ENCODE measurements at regions not wholly inside any gene's neighbourhood (a gene's known extent, or its start where the extent isn't known, plus 50 kb on each side); places are given as distances from the start of the nearest gene placed in this dataset.

DNA sequence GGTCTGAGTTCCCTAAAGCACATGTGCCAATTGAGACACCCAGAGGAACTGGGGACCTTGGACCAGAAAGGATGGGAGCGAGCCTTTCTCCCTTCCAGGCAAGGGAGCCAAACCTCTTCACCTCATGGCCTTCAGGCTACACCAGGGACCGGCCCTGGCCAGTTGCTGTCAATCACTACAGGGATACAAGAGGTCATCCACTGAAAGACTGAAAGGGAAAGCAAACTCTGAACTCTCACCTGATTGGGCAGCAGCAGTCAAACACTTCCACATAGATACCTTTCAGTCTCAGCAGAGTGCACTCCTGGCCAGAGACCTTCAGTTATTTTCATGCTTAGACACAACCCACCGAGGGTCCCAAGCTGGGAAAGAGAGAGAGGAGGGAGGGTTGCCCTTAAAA is 1956.0 kb upstream of the LRRTM1 start:
- Mint-ChIP-seq H3K4me3 (no peak overlapping the region), H3K27ac (no peak overlapping the region), H3K36me3 (no peaks in the 10 kb centered on the region), H3K9me3 (peaks cover 6% of the 10 kb centered on the region), H3K27me3 (no peaks in the 10 kb centered on the region), H3K4me1 (ENCODE audit: unreplicated experiment) (peaks cover 10% of the 10 kb centered on the region)
- TF ChIP-seq, protein P1, sequence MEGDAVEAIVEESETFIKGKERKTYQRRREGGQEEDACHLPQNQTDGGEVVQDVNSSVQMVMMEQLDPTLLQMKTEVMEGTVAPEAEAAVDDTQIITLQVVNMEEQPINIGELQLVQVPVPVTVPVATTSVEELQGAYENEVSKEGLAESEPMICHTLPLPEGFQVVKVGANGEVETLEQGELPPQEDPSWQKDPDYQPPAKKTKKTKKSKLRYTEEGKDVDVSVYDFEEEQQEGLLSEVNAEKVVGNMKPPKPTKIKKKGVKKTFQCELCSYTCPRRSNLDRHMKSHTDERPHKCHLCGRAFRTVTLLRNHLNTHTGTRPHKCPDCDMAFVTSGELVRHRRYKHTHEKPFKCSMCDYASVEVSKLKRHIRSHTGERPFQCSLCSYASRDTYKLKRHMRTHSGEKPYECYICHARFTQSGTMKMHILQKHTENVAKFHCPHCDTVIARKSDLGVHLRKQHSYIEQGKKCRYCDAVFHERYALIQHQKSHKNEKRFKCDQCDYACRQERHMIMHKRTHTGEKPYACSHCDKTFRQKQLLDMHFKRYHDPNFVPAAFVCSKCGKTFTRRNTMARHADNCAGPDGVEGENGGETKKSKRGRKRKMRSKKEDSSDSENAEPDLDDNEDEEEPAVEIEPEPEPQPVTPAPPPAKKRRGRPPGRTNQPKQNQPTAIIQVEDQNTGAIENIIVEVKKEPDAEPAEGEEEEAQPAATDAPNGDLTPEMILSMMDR (conservative IDR thresholded peaks at IDR 0.05) = no peak
- no peak for DNase-seq (ENCODE audit: extremely low spot score, unreplicated experiment)

DNA sequence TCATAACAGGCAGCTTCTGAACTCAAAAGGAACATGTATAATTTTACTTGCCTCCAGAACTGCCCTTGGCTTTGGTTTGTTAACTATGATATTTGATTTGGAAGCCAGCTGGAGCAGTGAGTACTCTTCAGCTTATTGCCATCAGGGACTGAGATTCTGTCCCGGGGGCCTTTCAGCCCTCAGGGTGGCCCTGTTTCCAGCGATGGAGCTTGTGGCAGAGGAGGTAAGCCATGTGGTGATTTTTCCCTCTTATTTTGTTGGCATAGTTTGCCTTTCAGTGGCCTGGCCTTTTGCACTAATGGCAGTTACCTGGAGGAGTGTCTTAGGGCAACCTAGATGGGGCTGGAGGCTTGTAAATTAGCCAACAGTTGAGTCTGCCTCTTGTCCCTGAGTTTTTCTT is 1955.0 kb upstream of the LRRTM1 start:
- DNase-seq (ENCODE audit: extremely low spot score, unreplicated experiment) = no peak
- Mint-ChIP-seq H3K36me3 (no peaks in the 10 kb centered on the region), H3K27me3 (no peaks in the 10 kb centered on the region), H3K27ac (no peak overlapping the region), H3K9me3 (peaks cover 7% of the 10 kb centered on the region), H3K4me3 (no peak overlapping the region), H3K4me1 (ENCODE audit: unreplicated experiment) (peaks cover 10% of the 10 kb centered on the region)
- TF ChIP-seq, protein P1 (conservative IDR thresholded peaks at IDR 0.05) = no peak

DNA sequence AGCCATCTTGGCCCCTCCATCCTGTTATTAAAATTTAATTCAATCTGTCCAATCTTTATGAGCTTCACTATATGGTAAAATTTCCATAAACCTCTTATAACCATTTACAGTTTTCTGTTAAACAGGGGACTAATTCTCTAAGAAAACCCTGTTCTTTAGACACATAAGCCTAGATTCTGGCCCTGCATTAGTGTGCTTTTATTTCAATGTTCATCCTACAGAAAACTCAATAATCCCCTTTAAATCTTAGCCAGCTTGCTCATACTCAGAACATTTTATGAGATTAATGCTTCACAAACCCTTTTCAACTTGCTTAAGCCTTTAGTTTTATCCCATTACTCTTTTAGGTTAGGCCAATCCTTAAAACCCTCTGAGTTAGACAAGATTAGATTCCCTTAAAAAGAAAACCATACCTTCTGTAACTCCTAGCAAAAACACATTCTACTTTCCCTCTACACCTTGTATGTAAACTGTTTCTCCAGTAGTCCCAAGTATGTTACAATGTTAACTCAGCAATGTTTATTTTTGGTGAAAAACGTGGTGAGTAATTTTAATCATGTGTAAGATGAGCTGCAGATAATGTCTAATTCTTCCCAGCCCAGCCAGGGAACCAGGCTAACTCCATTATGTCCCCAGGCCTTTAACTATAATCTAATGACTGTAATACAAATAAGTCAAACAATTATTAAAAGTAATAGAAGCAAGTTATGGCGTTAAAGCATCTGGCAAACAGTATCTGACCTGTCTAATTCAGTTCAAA is 1953.4 kb upstream of the LRRTM1 start:
- H3K27ac Mint-ChIP-seq = peak overlapping the region; percentile 3
- H3K36me3 Mint-ChIP-seq = no peaks in the 10 kb centered on the region
- H3K4me3 Mint-ChIP-seq = no peak overlapping the region
- DNase-seq (ENCODE audit: extremely low spot score, unreplicated experiment) = no peak
- peaks cover 10% of the 10 kb centered on the region for H3K4me1 Mint-ChIP-seq (ENCODE audit: unreplicated experiment)
- peaks cover 19% of the 10 kb centered on the region for H3K9me3 Mint-ChIP-seq
- no peaks in the 10 kb centered on the region for H3K27me3 Mint-ChIP-seq
- TF ChIP-seq, protein P1 (conservative IDR thresholded peaks at IDR 0.05) = no peak

DNA sequence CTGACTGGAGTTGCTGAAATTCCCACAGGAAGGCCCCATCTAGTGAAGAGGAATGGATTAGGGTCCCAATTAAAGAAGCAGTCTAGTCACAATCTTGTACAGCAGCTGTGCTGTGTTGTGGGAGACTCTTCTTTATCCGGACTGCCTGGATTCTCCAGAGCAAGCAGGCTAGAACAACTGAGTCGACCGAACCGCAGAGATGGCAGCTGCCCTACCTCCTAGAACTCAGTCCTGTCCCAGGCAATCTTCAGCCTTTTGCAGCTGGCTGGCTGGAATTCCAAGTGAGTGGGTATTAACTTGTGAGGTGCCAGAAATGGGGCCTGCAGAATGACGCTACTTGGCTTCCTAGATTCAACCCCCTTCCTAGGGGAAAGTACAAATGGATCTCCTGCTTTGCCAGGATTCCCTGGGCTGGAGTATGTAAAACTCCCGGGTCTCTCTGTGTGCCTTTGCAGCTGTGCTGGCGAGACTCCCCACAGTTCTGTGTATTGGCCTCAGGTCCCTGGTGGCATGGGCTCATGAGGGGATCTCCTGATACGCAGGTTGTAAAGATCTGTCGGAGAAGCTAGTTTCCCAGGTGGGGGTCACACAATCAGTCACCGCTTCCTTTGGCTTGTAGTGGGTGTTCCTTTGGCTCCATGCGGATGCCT is 1952.6 kb upstream of the LRRTM1 start:
- H3K9me3 Mint-ChIP-seq = peaks cover 20% of the 10 kb centered on the region
- H3K36me3 Mint-ChIP-seq = no peaks in the 10 kb centered on the region
- no peak overlapping the region for H3K4me3 Mint-ChIP-seq
- DNase-seq (ENCODE audit: extremely low spot score, unreplicated experiment) = no peak
- TF ChIP-seq, protein P1 (conservative IDR thresholded peaks at IDR 0.05) = no peak
- H3K4me1 Mint-ChIP-seq (ENCODE audit: unreplicated experiment) = peaks cover 10% of the 10 kb centered on the region
- no peaks in the 10 kb centered on the region for H3K27me3 Mint-ChIP-seq
- H3K27ac Mint-ChIP-seq = no peak overlapping the region

DNA sequence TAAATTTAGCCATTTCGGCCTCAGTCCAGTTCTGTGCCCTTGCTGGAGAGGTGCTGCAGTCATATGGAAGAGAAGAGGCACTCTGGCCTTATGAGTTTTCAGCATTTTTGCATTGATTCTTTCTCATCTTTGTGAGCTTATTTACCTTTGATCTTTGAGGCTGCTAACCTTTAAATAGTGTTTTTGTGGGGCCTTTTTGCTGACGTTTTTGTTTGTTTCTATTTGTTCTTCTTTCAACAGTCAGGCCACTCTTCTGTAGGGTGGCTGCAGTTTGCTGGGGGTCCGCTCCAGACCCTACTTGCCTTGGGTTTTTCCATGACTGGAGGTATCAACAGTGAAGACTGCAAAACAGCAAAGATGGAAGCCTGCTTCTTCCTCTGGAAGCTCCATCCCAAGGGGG is 1951.7 kb upstream of the LRRTM1 start:
- DNase-seq (ENCODE audit: extremely low spot score, unreplicated experiment) = no peak
- peaks cover 25% of the 10 kb centered on the region for H3K9me3 Mint-ChIP-seq
- H3K36me3 Mint-ChIP-seq = no peaks in the 10 kb centered on the region
- no peak overlapping the region for H3K4me3 Mint-ChIP-seq
- TF ChIP-seq, protein P1 (conservative IDR thresholded peaks at IDR 0.05) = no peak
- H3K27me3 Mint-ChIP-seq = no peaks in the 10 kb centered on the region
- H3K27ac Mint-ChIP-seq = no peak overlapping the region
- peaks cover 10% of the 10 kb centered on the region for H3K4me1 Mint-ChIP-seq (ENCODE audit: unreplicated experiment)
